HCT116 (cell line): ENCODE measurements at regions not wholly inside any gene's neighbourhood (a gene's known extent, or its start where the extent isn't known, plus 50 kb on each side); places are given as distances from the start of the nearest gene placed in this dataset.

Source experiments
- ATAC-seq: fragments of 200-7000 bp; cut with Tn5 transposase; 2 replicates; pipeline ENCODE4 v1.9.1; 2020; ENCODE audit warnings: mild to moderate bottlenecking, moderate library complexity
- BruUV-seq: library from RNA; stranded (reverse); fragments of 400-500 nt; replicated peaks from 2 replicates; lab custom pipeline; 2021; lab: Mats Ljungman, UMichigan
- CTCF ChIA-PET: fragments of 300-600 bp; sonication (Branson Sonifier 250); formaldehyde crosslinking; loops from one replicate; lab custom pipeline; 2021; ENCODE audit warnings: antibody characterized with exemption; lab: Charles Lee
- POLR2A ChIA-PET: fragments of 300-600, 350-600 bp; sonication (Branson Sonifier 250); formaldehyde crosslinking; loops from one replicate; lab custom pipeline; 2021; ENCODE audit warnings: antibody characterized with exemption; lab: Charles Lee
- RAD21 ChIA-PET, 2 experiments: fragments of 300-600 bp; sonication (Branson Sonifier 250); formaldehyde crosslinking; loops; one replicate each; lab custom pipeline; 2023; ENCODE audit warnings: low total read pairs in 2 of 2; ENCODE audit not compliant: uncharacterized antibody in 2 of 2, unreplicated experiment in 2 of 2, low non-redundant PET in 1 of 2; lab: Charles Lee
- DNase-seq: peaks from one replicate; pipeline ENCODE4 v3.0.0-alpha.2; 2010; ENCODE audit warnings: low read depth, low spot score
- H2AFZ ChIP-seq: fragments of 200-600 bp; shearing (Covaris generic), sonication (generic); 2 replicates; pipeline ENCODE4 v1.6.1; 2017; ENCODE audit warnings: low read depth, mixed run types, mixed read lengths, antibody characterized with exemption, low read length; ENCODE audit not compliant: poor library complexity, severe bottlenecking
- H3K27ac ChIP-seq: 2 replicates; pipeline ENCODE4 v1.5.1; 2012; ENCODE audit warnings: low read depth, low read length
- H3K27me3 ChIP-seq: fragments of 200-600 bp; sonication (generic); 2 replicates; pipeline ENCODE4 v1.6.1; 2016; ENCODE audit warnings: mixed run types, low read length, mixed read lengths; ENCODE audit not compliant: insufficient read depth
- H3K36me3 ChIP-seq, 2 experiments: fragments of 200-500 bp in 1 of 2; fragments of 200-600 bp in 1 of 2; sonication (Bioruptor generic) in 1 of 2; sonication (generic) in 1 of 2; 2 replicates each; pipeline versions ENCODE4 v1.5.1 to v1.6.1; 2014 to 2016; ENCODE audit warnings: low read length in 2 of 2, inconsistent platforms in 1 of 2, mixed read lengths in 1 of 2, mixed run types in 1 of 2; ENCODE audit not compliant: insufficient read depth in 2 of 2, control insufficient read depth in 1 of 2
- H3K4me1 ChIP-seq, 2 experiments: fragments of 200-600 bp in 1 of 2; sonication (generic) in 1 of 2; 2 replicates each; pipeline versions ENCODE4 v1.5.1 to v1.6.1; 2012 to 2017; ENCODE audit warnings: low read length in 2 of 2, inconsistent platforms in 1 of 2, mild to moderate bottlenecking in 1 of 2, mixed read lengths in 1 of 2, mixed run types in 1 of 2, moderate library complexity in 1 of 2; ENCODE audit not compliant: insufficient read depth in 2 of 2, control insufficient read depth in 1 of 2
- H3K4me2 ChIP-seq: fragments of 200-600 bp; sonication (generic); 2 replicates; pipeline ENCODE4 v1.6.1; 2017; ENCODE audit warnings: mixed run types, low read length, mixed read lengths
- H3K4me3 ChIP-seq, 2 experiments: fragments of 200-600 bp in 1 of 2; sonication (generic) in 1 of 2; replicated peaks in 1 of 2; 2 replicates each; pipeline ENCODE4 v1.5.1; 2011 to 2016; ENCODE audit warnings: low read length in 2 of 2, control low read depth in 1 of 2, low read depth in 1 of 2, mild to moderate bottlenecking in 1 of 2, mixed read lengths in 1 of 2, mixed run types in 1 of 2
- H3K79me2 ChIP-seq: fragments of 200-600 bp; sonication (generic); 2 replicates; pipeline ENCODE4 v1.6.1; 2017; ENCODE audit warnings: mild to moderate bottlenecking, mixed run types, low read length, moderate library complexity, mixed read lengths; ENCODE audit not compliant: insufficient read depth
- H3K9ac ChIP-seq: fragments of 200-600 bp; sonication (generic); 2 replicates; pipeline ENCODE4 v1.6.1; 2016; ENCODE audit warnings: low read length, mixed read lengths
- H3K9me2 ChIP-seq: fragments of 200-600 bp; sonication (generic), shearing (Covaris generic); 2 replicates; pipeline ENCODE4 v1.6.1; 2017; ENCODE audit warnings: mixed run types, mild to moderate bottlenecking, moderate library complexity; ENCODE audit not compliant: insufficient read depth
- H3K9me3 ChIP-seq, 2 experiments: fragments of 200-500 bp in 1 of 2; fragments of 200-600 bp in 1 of 2; sonication (Bioruptor generic) in 1 of 2; sonication (generic) in 1 of 2; 2 replicates each; pipeline ENCODE4 v1.6.1; 2014 to 2017; ENCODE audit warnings: low read length in 2 of 2, mixed read lengths in 2 of 2, inconsistent platforms in 1 of 2, low read depth in 1 of 2, mild to moderate bottlenecking in 1 of 2, mixed run types in 1 of 2, moderate library complexity in 1 of 2; ENCODE audit not compliant: control insufficient read depth in 1 of 2, insufficient read depth in 1 of 2
- H4K20me1 ChIP-seq: fragments of 200-600 bp; sonication (generic), shearing (Covaris generic); 2 replicates; pipeline ENCODE4 v1.6.1; 2017; ENCODE audit warnings: mixed run types, mild to moderate bottlenecking, moderate library complexity; ENCODE audit not compliant: insufficient read depth
- ATF3 ChIP-seq: IDR thresholded peaks from 2 replicates; pipeline ENCODE4 v1.6.1; 2012
- CBX3 ChIP-seq: IDR thresholded peaks from 2 replicates; pipeline ENCODE4 v1.6.1; 2012; ENCODE audit warnings: low read depth
- EGR1 ChIP-seq: IDR thresholded peaks from 2 replicates; pipeline ENCODE4 v1.6.1; 2012; ENCODE audit warnings: low read depth
- ELF1 ChIP-seq: IDR thresholded peaks from 2 replicates; pipeline ENCODE4 v1.6.1; 2012; ENCODE audit warnings: low read depth, borderline replicate concordance
- EZH2 ChIP-seq: fragments of 200-600 bp; sonication (generic); IDR thresholded peaks from 2 replicates; pipeline ENCODE4 v1.6.1; 2017; ENCODE audit warnings: antibody characterized with exemption, mixed run types
- FOSL1 ChIP-seq: IDR thresholded peaks from 2 replicates; pipeline ENCODE4 v1.6.1; 2012; ENCODE audit warnings: low read depth
- POLR2AphosphoS5 ChIP-seq: IDR thresholded peaks from 2 replicates; pipeline ENCODE4 v1.6.1; 2011; ENCODE audit warnings: mild to moderate bottlenecking, low read depth, low read length, moderate library complexity
- REST ChIP-seq: IDR thresholded peaks from 2 replicates; pipeline ENCODE4 v1.6.1; 2012; ENCODE audit warnings: low read depth
- SP1 ChIP-seq: IDR thresholded peaks from 2 replicates; pipeline ENCODE4 v1.6.1; 2012; ENCODE audit warnings: low read depth
- ZNF274 ChIP-seq: fragments of 200-500 bp; sonication (Bioruptor generic); IDR thresholded peaks from 2 replicates; pipeline ENCODE4 v1.6.1; 2014; ENCODE audit warnings: mild to moderate bottlenecking, low read depth, low read length, inconsistent platforms
- intact Hi-C: fragments of 100-400 bp; cut with micrococcal nuclease; formaldehyde crosslinking; loops from 2 replicates; pipeline ENCODE4 v1.10.0; 2022

- TF ChIP-seq REST, result no peak
- no peak for TF ChIP-seq CBX3
- no peak for TF ChIP-seq EZH2
- no peak for TF ChIP-seq ATF3
- TF ChIP-seq ZNF274, result no peak
- TF ChIP-seq EGR1, result no peak
These were observed 188.5 kb downstream of the SLIT2 start (continued) for GRCh38 chr4:20440170-20440569.

- ChIA-PET RAD21 (no interaction called here), POLR2A (no interaction called here), CTCF (no interaction called here)
- Histone ChIP-seq H3K79me2 (no peaks in the 10 kb centered on the region), H3K9me3 (no peaks in the 10 kb centered on the region), H3K9me2 (no peaks in the 10 kb centered on the region), H3K27me3 (peaks cover 9% of the 10 kb centered on the region; the same call in 1 of the 2 replicates), H4K20me1 (no peaks in the 10 kb centered on the region), H2AFZ (no peak overlapping the region), H3K9ac (no peak overlapping the region), H3K4me3 (no peak overlapping the region), H3K4me2 (no peak overlapping the region), H3K27ac (no peak overlapping the region), H3K36me3 (no peaks in the 10 kb centered on the region), H3K4me1 (no peaks in the 10 kb centered on the region)
- no peak for DNase-seq
- intact Hi-C loops, result no loop called here
- TF ChIP-seq FOSL1 (no peak), SP1 (no peak), EZH2 (no peak), ELF1 (no peak), ZNF274 (no peak), POLR2AphosphoS5 (no peak)
- no peak for ATAC-seq
- no TSS peak for BruUV-seq
These were observed 191.5 kb downstream of the SLIT2 start for GRCh38 chr4:20443015-20443805.
